ACHN (cell line): ENCODE measurements at regions not wholly inside any gene's neighbourhood (a gene's known extent, or its start where the extent isn't known, plus 50 kb on each side); places are given as distances from the start of the nearest gene placed in this dataset.
"Not testable (repeated sequence)": the region's sequence is repeated elsewhere in the genome, so short reads cannot be mapped to it uniquely, and the experiment has no call there.

Experiments used
- DNase-seq: peaks from one replicate; pipeline ENCODE4 v3.0.0-alpha.2; 2015
- in situ Hi-C: cut with HindIII; loops from 2 replicates; pipeline ENCODE4 v1.10.0; 2017; ENCODE audit warnings: low sequenced_read_pairs, low pct_ligation_motif_present, low pct_unique_long_range_greater_than_20kb

DNA sequence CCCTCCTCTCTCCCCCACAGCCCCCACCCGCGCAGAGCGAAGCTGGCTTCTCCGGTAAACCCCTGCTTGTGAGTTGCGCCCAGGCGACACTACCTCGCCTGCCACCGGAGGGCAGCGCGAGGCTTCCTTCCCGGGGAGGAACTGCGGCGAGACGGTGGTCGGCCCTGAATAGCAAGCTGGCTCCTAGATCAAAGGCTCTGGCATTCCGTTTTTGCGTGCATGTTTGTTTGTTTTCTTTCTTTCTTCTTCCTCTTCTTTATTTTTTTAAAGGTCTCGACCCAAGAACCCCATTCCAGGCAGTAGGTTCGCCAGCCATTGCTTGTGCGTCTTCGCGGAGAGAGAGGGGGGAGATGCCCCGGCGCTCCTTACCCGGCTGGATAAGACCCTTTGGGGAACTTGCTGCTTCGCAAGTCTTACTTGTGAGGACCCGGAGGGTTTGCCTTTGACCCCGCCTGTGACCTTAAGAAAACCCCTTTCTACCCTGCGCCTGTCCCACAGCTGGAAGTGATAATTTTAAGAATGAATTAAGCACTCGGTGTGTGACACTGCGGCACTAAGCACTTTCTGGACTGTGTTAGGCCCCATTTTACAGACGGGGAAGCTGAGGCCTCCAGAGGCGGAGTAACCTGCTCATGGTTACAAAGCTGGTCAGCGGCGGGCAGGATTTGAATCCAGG, 92.7 kb upstream of the SIRPA start:
- in situ Hi-C loops = no loop called here
- DNase-seq = peak; percentile 73

- in situ Hi-C loops = no loop called here
These were observed 93.3 kb upstream of the SIRPA start for GRCh38 chr20:1801929-1802306.

GRCh38 chr20:1801225-1801928, 93.8 kb upstream of the SIRPA start:
- no peak for DNase-seq
- in situ Hi-C loops = no loop called here

More at GRCh38 chr20:1801929-1802306, 93.3 kb upstream of the SIRPA start:
- no peak for DNase-seq

GRCh38 chr20:1800777-1801176, 94.4 kb upstream of the SIRPA start:
- in situ Hi-C loops = no loop called here
- peak; percentile 58 for DNase-seq

GRCh38 chr20:1800180-1800579, 95.0 kb upstream of the SIRPA start:
- no peak for DNase-seq
- in situ Hi-C loops = no loop called here

- DNase-seq, in situ Hi-C loops: not testable (repeated sequence)
These were observed 95.5 kb upstream of the SIRPA start for GRCh38 chr20:1799746-1800145.

GRCh38 chr20:1798982-1799381, 96.2 kb upstream of the SIRPA start:
- DNase-seq = no peak
- in situ Hi-C loops = no loop called here

DNA sequence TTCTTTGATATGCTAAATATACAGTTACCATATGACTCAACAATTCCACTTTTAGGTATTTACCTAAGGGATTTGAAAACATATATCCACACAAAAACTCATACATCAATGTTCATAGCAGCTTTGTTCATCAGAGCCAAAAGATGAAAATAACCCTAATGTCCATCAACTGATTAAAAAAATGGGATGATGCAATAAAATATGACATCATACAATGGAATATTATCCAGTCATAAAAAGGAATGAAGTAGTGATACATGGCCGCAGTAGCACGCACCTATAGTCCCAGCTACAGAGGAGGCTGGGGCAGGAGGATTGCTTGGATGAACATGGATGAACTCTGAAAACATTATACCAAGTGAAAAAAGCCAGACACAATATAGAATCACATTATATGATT, 101.4 kb upstream of the SIRPA start:
- in situ Hi-C loops = no loop called here
- DNase-seq = no peak

DNA sequence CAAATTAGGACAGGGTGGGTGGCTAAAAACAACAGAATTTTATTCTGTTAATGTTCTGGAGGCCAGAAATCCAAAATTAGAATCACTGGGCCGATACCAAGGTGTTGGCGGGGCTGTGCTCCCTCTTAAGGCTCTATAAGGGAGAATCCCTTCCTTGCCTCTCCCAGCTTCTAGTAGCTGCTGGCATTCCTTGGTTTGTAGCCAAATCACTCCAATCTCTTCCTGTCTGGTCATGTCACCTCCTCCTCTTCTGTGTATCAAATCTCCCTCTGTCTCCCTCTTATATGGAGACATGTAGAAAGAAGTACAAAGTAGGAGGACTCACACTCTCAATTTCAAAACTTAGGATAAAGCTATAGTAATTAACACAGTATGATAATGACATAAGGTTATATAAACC, 102.9 kb upstream of the SIRPA start:
- in situ Hi-C loops = no loop called here
- no peak for DNase-seq

- no peak for DNase-seq
- in situ Hi-C loops = no loop called here
These were observed 104.8 kb upstream of the SIRPA start for GRCh38 chr20:1790386-1790785.

GRCh38 chr20:1788044-1788443, 107.2 kb upstream of the SIRPA start:
- DNase-seq = no peak
- in situ Hi-C loops = no loop called here

GRCh38 chr20:1786486-1786885, 108.7 kb upstream of the SIRPA start:
- in situ Hi-C loops = no loop called here
- DNase-seq = no peak

DNA sequence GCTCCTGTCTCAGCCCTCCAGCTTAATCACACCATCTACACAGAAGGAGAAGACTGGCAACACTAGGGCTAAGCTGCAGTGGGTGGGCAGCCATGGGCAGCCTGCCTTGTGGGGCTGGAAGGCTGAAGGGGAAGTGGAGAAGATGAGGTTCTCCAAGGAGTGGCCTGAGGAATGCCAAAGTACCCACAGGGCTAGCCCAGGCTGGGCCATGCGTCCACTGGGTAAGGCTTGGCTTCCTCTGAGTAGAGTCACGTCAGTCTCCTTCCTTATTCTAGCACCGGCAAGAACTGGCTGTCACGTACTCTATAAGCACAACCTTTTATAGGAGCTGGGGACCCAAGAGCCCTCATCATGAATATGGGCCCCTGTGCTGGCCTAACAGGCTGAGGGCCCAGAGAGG, 110.6 kb upstream of the SIRPA start:
- in situ Hi-C loops = no loop called here
- DNase-seq = no peak

DNA sequence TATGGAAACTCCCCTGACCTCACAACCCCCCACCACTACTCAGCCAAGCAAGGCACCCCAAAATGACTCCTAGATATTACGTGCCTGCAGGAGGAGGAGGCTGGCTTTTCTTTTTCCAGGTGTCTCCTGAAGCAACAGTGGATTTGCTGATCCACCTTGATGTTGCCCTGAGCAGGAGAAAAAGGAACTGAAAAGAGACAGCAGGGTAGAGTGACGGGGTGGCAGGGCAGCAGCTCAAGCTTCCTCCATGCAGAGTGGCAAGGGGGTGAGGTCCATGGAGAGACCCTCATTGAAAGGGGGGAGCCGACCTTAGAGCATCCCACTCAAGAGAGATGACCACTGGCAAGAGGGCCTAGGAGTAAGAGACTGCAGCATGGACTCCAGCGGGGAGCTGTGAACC, 112.0 kb upstream of the SIRPA start:
- DNase-seq = no peak
- in situ Hi-C loops = no loop called here

- DNase-seq = no peak
- in situ Hi-C loops = no loop called here
These were observed 113.0 kb upstream of the SIRPA start for GRCh38 chr20:1782181-1782580.

DNA sequence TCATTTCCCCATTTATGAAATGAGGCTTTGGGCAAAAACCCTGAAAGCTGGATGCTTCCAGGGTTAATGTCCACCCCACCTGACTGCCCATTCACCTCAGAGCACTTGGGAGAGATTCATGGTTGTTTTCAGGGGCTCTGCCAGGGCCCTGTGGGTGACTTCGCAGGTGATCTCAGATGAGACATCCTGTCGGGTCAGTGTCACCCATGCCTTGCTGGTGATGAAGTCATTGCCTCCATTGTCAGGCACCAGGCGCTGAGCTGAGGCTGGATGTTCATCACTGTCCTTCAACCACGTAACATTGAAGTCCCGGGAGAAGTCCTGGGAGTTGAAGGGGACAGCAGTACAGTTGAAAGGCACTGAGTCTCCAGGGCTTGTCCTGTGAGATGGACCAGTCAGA, 115.6 kb upstream of the SIRPA start:
- no peak for DNase-seq
- in situ Hi-C loops = no loop called here

GRCh38 chr20:1778338-1778737, 116.9 kb upstream of the SIRPA start:
- in situ Hi-C loops = no loop called here
- DNase-seq = no peak

GRCh38 chr20:1777476-1777820, 117.8 kb upstream of the SIRPA start:
- DNase-seq = no peak
- in situ Hi-C loops = no loop called here

DNA sequence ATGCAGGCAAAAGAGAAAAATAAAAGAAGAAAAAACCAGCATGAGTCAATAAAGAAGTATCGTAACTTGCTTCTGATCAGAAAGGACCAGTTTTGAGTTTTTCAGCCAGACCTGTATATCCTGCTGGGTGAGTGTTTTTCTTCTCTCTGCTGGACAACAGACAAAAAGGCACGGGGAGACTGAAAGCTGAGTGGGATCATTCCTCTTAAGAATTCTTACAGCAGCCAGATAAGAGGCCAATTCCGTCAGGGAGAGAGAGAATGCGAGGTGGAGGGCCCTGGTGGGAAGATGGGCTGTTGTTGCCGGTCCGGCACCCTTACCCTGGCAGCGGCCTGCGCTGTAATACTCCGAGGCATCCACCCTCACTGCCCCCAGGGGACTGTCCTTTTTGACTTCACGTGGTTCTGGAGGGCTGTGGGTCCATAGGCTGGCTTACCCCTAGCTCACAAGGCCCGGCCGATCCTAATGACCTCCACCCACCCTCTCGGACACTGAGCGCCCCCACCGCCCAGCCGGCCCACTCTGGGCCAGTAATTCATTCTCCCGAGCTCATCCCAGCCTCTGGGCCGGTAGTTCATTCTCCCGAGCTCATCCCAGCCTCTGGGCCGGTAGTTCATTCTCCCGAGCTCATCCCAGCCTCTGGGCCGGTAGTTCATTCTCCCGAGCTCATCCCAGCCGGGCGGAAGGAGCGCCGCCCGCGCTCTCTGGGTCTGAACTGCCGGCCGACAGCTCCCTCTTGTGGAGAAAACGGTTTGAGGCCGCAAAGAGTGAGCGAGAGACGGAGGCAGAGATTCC, 118.3 kb upstream of the SIRPA start:
- DNase-seq = peak; percentile 85
- in situ Hi-C loops = no loop called here

DNA sequence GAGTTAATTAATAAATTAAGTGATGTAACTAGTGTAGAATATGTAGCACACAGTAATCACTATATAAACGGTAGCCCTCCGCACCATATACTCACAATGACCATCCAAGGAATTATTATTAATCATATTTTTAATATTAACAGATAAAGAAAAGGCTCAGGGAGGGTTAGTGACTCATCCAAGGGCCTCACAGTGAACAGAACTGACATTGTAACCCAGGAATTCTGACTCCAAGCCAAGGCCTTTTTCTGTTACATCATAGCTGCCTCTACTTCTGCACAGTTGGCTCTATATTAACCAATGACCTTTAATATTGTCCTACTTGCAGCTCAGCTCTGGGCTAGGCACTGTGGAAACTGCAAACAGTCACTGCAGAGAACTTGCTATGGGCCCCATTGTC, 117.5 kb upstream of the SIRPG start:
- in situ Hi-C loops = no loop called here
- DNase-seq = peak; percentile 57
